C4-2B (cell line): ENCODE measurements at regions not wholly inside any gene's neighbourhood (a gene's known extent, or its start where the extent isn't known, plus 50 kb on each side); places are given as distances from the start of the nearest gene placed in this dataset.

ENCODE experiments used
- ZFX ChIP-seq: fragments of 450-650 bp; IDR thresholded peaks from 2 replicates; pipeline ENCODE4 v1.6.1; 2017
- TF ChIP-seq, protein P1 (sequence below): fragments of 450-650 bp; conservative IDR thresholded peaks from 2 replicates; pipeline ENCODE4 v1.5.1; 2017; ENCODE audit warnings: mild to moderate bottlenecking

DNA sequence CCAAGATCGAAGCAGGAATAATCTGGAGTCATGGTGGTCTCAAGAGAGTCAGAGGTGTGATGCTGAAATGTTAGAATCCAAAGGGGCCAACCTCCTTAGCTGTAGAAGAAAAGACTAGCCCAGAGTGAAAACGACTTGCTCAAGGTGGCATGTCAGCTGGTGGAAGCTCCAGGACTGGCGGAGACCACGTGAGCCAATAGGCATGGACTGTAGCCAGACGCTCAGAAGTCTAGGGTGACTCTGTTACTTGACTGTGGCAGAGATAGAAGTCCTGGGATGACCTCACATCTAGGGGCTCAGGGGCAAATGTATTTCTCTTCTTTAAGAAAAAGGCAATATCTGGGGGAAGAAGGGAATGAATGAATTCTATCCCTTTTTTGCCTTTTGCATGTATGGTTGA, 267.4 kb downstream of the ATG4C start:
- TF ChIP-seq, protein P1, sequence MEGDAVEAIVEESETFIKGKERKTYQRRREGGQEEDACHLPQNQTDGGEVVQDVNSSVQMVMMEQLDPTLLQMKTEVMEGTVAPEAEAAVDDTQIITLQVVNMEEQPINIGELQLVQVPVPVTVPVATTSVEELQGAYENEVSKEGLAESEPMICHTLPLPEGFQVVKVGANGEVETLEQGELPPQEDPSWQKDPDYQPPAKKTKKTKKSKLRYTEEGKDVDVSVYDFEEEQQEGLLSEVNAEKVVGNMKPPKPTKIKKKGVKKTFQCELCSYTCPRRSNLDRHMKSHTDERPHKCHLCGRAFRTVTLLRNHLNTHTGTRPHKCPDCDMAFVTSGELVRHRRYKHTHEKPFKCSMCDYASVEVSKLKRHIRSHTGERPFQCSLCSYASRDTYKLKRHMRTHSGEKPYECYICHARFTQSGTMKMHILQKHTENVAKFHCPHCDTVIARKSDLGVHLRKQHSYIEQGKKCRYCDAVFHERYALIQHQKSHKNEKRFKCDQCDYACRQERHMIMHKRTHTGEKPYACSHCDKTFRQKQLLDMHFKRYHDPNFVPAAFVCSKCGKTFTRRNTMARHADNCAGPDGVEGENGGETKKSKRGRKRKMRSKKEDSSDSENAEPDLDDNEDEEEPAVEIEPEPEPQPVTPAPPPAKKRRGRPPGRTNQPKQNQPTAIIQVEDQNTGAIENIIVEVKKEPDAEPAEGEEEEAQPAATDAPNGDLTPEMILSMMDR, result no peak
- no peak for TF ChIP-seq ZFX
